Effector CD4-positive, alpha-beta T cell (primary cell): ENCODE measurements at regions not wholly inside any gene's neighbourhood (a gene's known extent, or its start where the extent isn't known, plus 50 kb on each side); places are given as distances from the start of the nearest gene placed in this dataset.

Experiments used
- DNase-seq: peaks from one replicate; pipeline ENCODE4 v3.0.0-alpha.2; 2020

GRCh38 chr2:8398040-8398668 lies 283.7 kb upstream of the ID2 start:
- no peak for DNase-seq

- DNase-seq, result no peak
Measured at GRCh38 chr2:8399731-8400130, 282.1 kb upstream of the ID2 start.

GRCh38 chr2:8400196-8400595 lies 281.7 kb upstream of the ID2 start:
- DNase-seq, result no peak

GRCh38 chr2:8402222-8402621 lies 279.6 kb upstream of the ID2 start:
- DNase-seq, result no peak

- no peak for DNase-seq
Measured at GRCh38 chr2:8403876-8404275, 278.0 kb upstream of the ID2 start.

- no peak for DNase-seq
Measured at GRCh38 chr2:8405334-8405733, 276.5 kb upstream of the ID2 start.

- DNase-seq, result no peak
Measured at GRCh38 chr2:8406271-8406670, 275.6 kb upstream of the ID2 start.

- DNase-seq, result no peak
Measured at GRCh38 chr2:8407332-8407731, 274.5 kb upstream of the ID2 start.

- DNase-seq, result no peak
Measured at GRCh38 chr2:8408560-8409460, 273.0 kb upstream of the ID2 start.

- no peak for DNase-seq
Measured at GRCh38 chr2:8409461-8410260, 272.2 kb upstream of the ID2 start.

- no peak for DNase-seq
Measured at GRCh38 chr2:8412082-8412481, 269.8 kb upstream of the ID2 start.

GRCh38 chr2:8412586-8412985 lies 269.3 kb upstream of the ID2 start:
- no peak for DNase-seq

GRCh38 chr2:8413589-8414135 lies 268.2 kb upstream of the ID2 start:
- DNase-seq, result no peak

GRCh38 chr2:8414946-8415879 lies 266.6 kb upstream of the ID2 start:
- DNase-seq, result no peak

GRCh38 chr2:8416001-8416571 lies 265.8 kb upstream of the ID2 start:
- DNase-seq, result no peak

GRCh38 chr2:8416849-8417832 lies 264.7 kb upstream of the ID2 start:
- DNase-seq, result no peak

GRCh38 chr2:8418721-8419120 lies 263.1 kb upstream of the ID2 start:
- no peak for DNase-seq

- no peak for DNase-seq
Measured at GRCh38 chr2:8421658-8422449, 260.0 kb upstream of the ID2 start.

GRCh38 chr2:8422450-8422800 lies 259.4 kb upstream of the ID2 start:
- DNase-seq, result no peak
